HL-60 (cell line): ENCODE measurements at regions not wholly inside any gene's neighbourhood (a gene's known extent, or its start where the extent isn't known, plus 50 kb on each side); places are given as distances from the start of the nearest gene placed in this dataset.

Experiments
- DNase-seq, 2 experiments: peaks; one replicate each; pipeline ENCODE4 v3.0.0-alpha.2; 2010 to 2020; ENCODE audit warnings: low read depth in 1 of 2, low spot score in 1 of 2
- H3K27ac ChIP-seq: fragments of 250-450 bp; sonication (Bioruptor Pico); replicated peaks from 2 replicates; pipeline ENCODE4 v1.5.1; 2020; ENCODE audit warnings: mild to moderate bottlenecking, moderate library complexity
- H3K27me3 ChIP-seq: fragments of 250-450 bp; sonication (Bioruptor Pico); 2 replicates; pipeline ENCODE4 v1.5.1; 2021; ENCODE audit warnings: mild to moderate bottlenecking, moderate library complexity; ENCODE audit not compliant: insufficient read depth, poor library complexity, severe bottlenecking
- H3K4me3 ChIP-seq: replicated peaks from 2 replicates; pipeline ENCODE4 v1.5.1; 2011; ENCODE audit warnings: mild to moderate bottlenecking, control low read depth, low read length; ENCODE audit not compliant: insufficient read depth
- CTCF ChIP-seq: IDR thresholded peaks from one replicate; pipeline ENCODE4 v1.5.1; 2011; ENCODE audit warnings: low read length, control low read depth, inconsistent platforms; ENCODE audit not compliant: insufficient read depth
- GABPA ChIP-seq: IDR thresholded peaks from 2 replicates; pipeline ENCODE4 v1.6.1; 2012; ENCODE audit warnings: low read depth
- POLR2AphosphoS5 ChIP-seq: IDR thresholded peaks from 2 replicates; pipeline ENCODE4 v1.6.1; 2012; ENCODE audit warnings: low read depth
- REST ChIP-seq: IDR thresholded peaks from 2 replicates; pipeline ENCODE4 v1.6.1; 2012; ENCODE audit warnings: low read depth; ENCODE audit not compliant: insufficient replicate concordance
- SPI1 ChIP-seq: IDR thresholded peaks from 2 replicates; pipeline ENCODE4 v1.6.1; 2012; ENCODE audit warnings: low read depth, mild to moderate bottlenecking, borderline replicate concordance

GRCh38 chr2:167862782-167863181, 384.6 kb downstream of the STK39 start:
- no peak for DNase-seq
- Histone ChIP-seq H3K27ac (no peak overlapping the region), H3K4me3 (no peak overlapping the region), H3K27me3 (no peaks in the 10 kb centered on the region)
- TF ChIP-seq SPI1 (no peak), REST (no peak)

- Histone ChIP-seq H3K4me3 (no peak overlapping the region), H3K27me3 (no peaks in the 10 kb centered on the region), H3K27ac (no peak overlapping the region)
- DNase-seq: no peak
- TF ChIP-seq POLR2AphosphoS5: no peak
- no peak for TF ChIP-seq CTCF
- no peak for TF ChIP-seq REST
- TF ChIP-seq SPI1: no peak
- TF ChIP-seq GABPA: no peak
These were observed 385.1 kb downstream of the STK39 start for GRCh38 chr2:167862296-167862695.

GRCh38 chr2:167861574-167862193, 385.7 kb downstream of the STK39 start:
- Histone ChIP-seq H3K4me3 (no peak overlapping the region), H3K27me3 (no peaks in the 10 kb centered on the region), H3K27ac (no peak overlapping the region)
- no peak for TF ChIP-seq POLR2AphosphoS5
- TF ChIP-seq CTCF: no peak
- no peak for TF ChIP-seq REST
- no peak for TF ChIP-seq SPI1
- no peak for TF ChIP-seq GABPA
- no peak for DNase-seq

GRCh38 chr2:167860082-167860481, 387.3 kb downstream of the STK39 start:
- DNase-seq: no peak
- TF ChIP-seq POLR2AphosphoS5 (no peak), REST (no peak), CTCF (no peak)
- Histone ChIP-seq H3K4me3 (no peak overlapping the region), H3K27ac (no peak overlapping the region), H3K27me3 (peaks cover 2% of the 10 kb centered on the region)
